SK-N-SH (cell line): ENCODE measurements at regions not wholly inside any gene's neighbourhood (a gene's known extent, or its start where the extent isn't known, plus 50 kb on each side); places are given as distances from the start of the nearest gene placed in this dataset.

ENCODE experiments used
- CTCF ChIA-PET: fragments of 300-600, 350-600 bp; formaldehyde crosslinking; extraction: SDS; loops from one replicate; lab custom pipeline; 2021; lab: Yijun Ruan, JAX
- POLR2A ChIA-PET: fragments of 350-600 bp; sonication (Branson Sonifier 250); formaldehyde crosslinking; extraction: SDS; loops from one replicate; lab custom pipeline; 2020; ENCODE audit warnings: antibody characterized with exemption, inconsistent platforms; lab: Yijun Ruan, JAX
- DNase-seq: peaks from one replicate; pipeline ENCODE4 v3.0.0; 2012
- H2AFZ ChIP-seq: fragments of 200-600 bp; sonication (generic); 2 replicates; pipeline ENCODE4 v1.8.1; 2016; ENCODE audit warnings: antibody characterized with exemption, mild to moderate bottlenecking, low read depth
- H3F3A ChIP-seq: fragments of 200-600 bp; sonication (generic); replicated peaks from 2 replicates; pipeline ENCODE3; 2016; ENCODE audit warnings: antibody characterized with exemption, mild to moderate bottlenecking; ENCODE audit not compliant: insufficient read depth
- H3K27ac ChIP-seq, 2 experiments: fragments of 200-500 bp in 1 of 2; fragments of 200-600 bp in 1 of 2; sonication (Bioruptor generic) in 1 of 2; sonication (generic), shearing (Covaris generic) in 1 of 2; 2 replicates each; pipeline versions ENCODE4 v1.5.1 to v1.6.1; 2014 to 2016; ENCODE audit warnings: low read depth in 2 of 2, inconsistent platforms in 1 of 2, low read length in 1 of 2, mild to moderate bottlenecking in 1 of 2, mixed read lengths in 1 of 2
- H3K27me3 ChIP-seq: fragments of 200-600 bp; sonication (generic), shearing (Covaris generic); 2 replicates; pipeline ENCODE4 v1.6.1; 2016; ENCODE audit warnings: mixed run types; ENCODE audit not compliant: insufficient read depth
- H3K36me3 ChIP-seq, 2 experiments: fragments of 200-500 bp in 1 of 2; fragments of 200-600 bp in 1 of 2; sonication (Bioruptor generic) in 1 of 2; sonication (generic) in 1 of 2; replicated peaks in 1 of 2; 2 replicates each; pipeline versions ENCODE3 to v1.5.1; 2014 to 2016; ENCODE audit warnings: low read length in 1 of 2, mild to moderate bottlenecking in 1 of 2; ENCODE audit not compliant: insufficient read depth in 2 of 2, control insufficient read depth in 1 of 2
- H3K4me1 ChIP-seq, 2 experiments: fragments of 200-500 bp in 1 of 2; fragments of 200-600 bp in 1 of 2; sonication (Bioruptor generic) in 1 of 2; sonication (generic), shearing (Covaris generic) in 1 of 2; 2 replicates each; pipeline versions ENCODE4 v1.5.1 to v1.6.1; 2014 to 2016; ENCODE audit warnings: low read depth in 1 of 2, low read length in 1 of 2, mixed run types in 1 of 2; ENCODE audit not compliant: insufficient read depth in 2 of 2, control insufficient read depth in 1 of 2
- H3K4me2 ChIP-seq: fragments of 200-600 bp; sonication (generic), shearing (Covaris generic); 2 replicates; pipeline ENCODE4 v1.6.1; 2017; ENCODE audit warnings: mixed run types
- H3K4me3 ChIP-seq, 2 experiments: fragments of 200-500 bp in 1 of 2; fragments of 200-600 bp in 1 of 2; sonication (Bioruptor generic) in 1 of 2; sonication (generic), shearing (Covaris generic) in 1 of 2; 2 replicates each; pipeline versions ENCODE4 v1.5.1 to v1.8.1; 2014 to 2016; ENCODE audit warnings: low read depth in 2 of 2, inconsistent platforms in 1 of 2, low read length in 1 of 2, mild to moderate bottlenecking in 1 of 2, mixed read lengths in 1 of 2, moderate library complexity in 1 of 2
- H3K79me2 ChIP-seq: fragments of 200-600 bp; sonication (generic); 2 replicates; pipeline ENCODE4 v1.8.1; 2017; ENCODE audit warnings: mild to moderate bottlenecking; ENCODE audit not compliant: insufficient read depth
- H3K9ac ChIP-seq: fragments of 200-600 bp; sonication (generic); 2 replicates; pipeline ENCODE4 v1.6.1; 2017; ENCODE audit warnings: mixed run types
- H3K9me2 ChIP-seq: fragments of 200-600 bp; sonication (generic); 2 replicates; pipeline ENCODE4 v1.6.1; 2017; ENCODE audit warnings: mixed run types
- H3K9me3 ChIP-seq: fragments of 200-600 bp; sonication (generic); 2 replicates; pipeline ENCODE4 v1.6.1; 2017; ENCODE audit warnings: mixed run types, mild to moderate bottlenecking, moderate library complexity
- H4K20me1 ChIP-seq: fragments of 200-600 bp; sonication (generic); 2 replicates; pipeline ENCODE4 v1.6.1; 2017; ENCODE audit warnings: mild to moderate bottlenecking, mixed run types; ENCODE audit not compliant: insufficient read depth
- CHD2 ChIP-seq: fragments of 150-350 bp; IDR thresholded peaks from 2 replicates; pipeline ENCODE4 v1.6.1; 2018; ENCODE audit warnings: low read length; ENCODE audit not compliant: partially characterized antibody
- EZH2phosphoT487 ChIP-seq: fragments of 200-600 bp; sonication (generic); IDR thresholded peaks from 2 replicates; pipeline ENCODE4 v1.6.1; 2017; ENCODE audit warnings: low read depth, mixed run types, mild to moderate bottlenecking, antibody characterized with exemption, moderate library complexity, borderline replicate concordance
- FOSL2 ChIP-seq: IDR thresholded peaks from 2 replicates; pipeline ENCODE4 v1.4.0; 2012; ENCODE audit warnings: low read depth, mild to moderate bottlenecking, moderate library complexity, borderline replicate concordance
- GATA2 ChIP-seq: sonication (generic); formaldehyde crosslinking; IDR thresholded peaks from 2 replicates; pipeline ENCODE4 v1.5.0; 2020; ENCODE audit warnings: mild to moderate bottlenecking, missing genetic modification reagents
- MEF2A ChIP-seq: IDR thresholded peaks from 2 replicates; pipeline ENCODE4 v1.4.0; 2012; ENCODE audit warnings: low read depth, borderline replicate concordance
- MXI1 ChIP-seq: IDR thresholded peaks from 2 replicates; pipeline ENCODE4 v1.6.1; 2012; ENCODE audit warnings: mild to moderate bottlenecking, low read depth, low read length, improper control_type of control experiment
- NFIC ChIP-seq: IDR thresholded peaks from 2 replicates; pipeline ENCODE4 v1.4.0; 2012; ENCODE audit warnings: borderline replicate concordance
- POLR2AphosphoS5 ChIP-seq: IDR thresholded peaks from 2 replicates; pipeline ENCODE4 v1.6.1; 2012; ENCODE audit warnings: low read depth, low read length
- RAD21 ChIP-seq: IDR thresholded peaks from 2 replicates; pipeline ENCODE4 v1.6.1; 2012; ENCODE audit warnings: mild to moderate bottlenecking, low read length
- RFX5 ChIP-seq: IDR thresholded peaks from 2 replicates; pipeline ENCODE4 v1.6.1; 2012; ENCODE audit warnings: mild to moderate bottlenecking, improper control_type of control experiment, low read length
- RXRA ChIP-seq: IDR thresholded peaks from 2 replicates; pipeline ENCODE4 v1.4.0; 2012; ENCODE audit warnings: low read depth, mild to moderate bottlenecking, borderline replicate concordance
- SMC3 ChIP-seq: IDR thresholded peaks from 2 replicates; pipeline ENCODE4 v1.6.1; 2012; ENCODE audit warnings: low read depth, low read length, improper control_type of control experiment
- TCF12 ChIP-seq: IDR thresholded peaks from 2 replicates; pipeline ENCODE4 v1.4.0; 2012
- TEAD4 ChIP-seq: IDR thresholded peaks from 2 replicates; pipeline ENCODE4 v1.4.0; 2012; ENCODE audit warnings: mild to moderate bottlenecking, borderline replicate concordance; ENCODE audit not compliant: insufficient read depth
- WGBS: methylation state at CpG from one replicate; pipeline ENCODE4 v1.1.6; 2017; ENCODE audit warnings: low lambda C conversion rate; 5-methylcytosine and 5-hydroxymethylcytosine counted together
- TF ChIP-seq, protein P1 (sequence below): fragments of 150-350 bp; IDR thresholded peaks from 2 replicates; pipeline ENCODE4 v1.6.1; 2016; ENCODE audit warnings: mild to moderate bottlenecking, low read depth, low read length
- TF ChIP-seq, protein P2 (sequence below): IDR thresholded peaks from 2 replicates; pipeline ENCODE4 v1.4.0; 2012; ENCODE audit warnings: low read depth
- TF ChIP-seq, protein P3 (sequence below): fragments of 150-350 bp; IDR thresholded peaks from 2 replicates; pipeline ENCODE4 v1.6.1; 2017; ENCODE audit warnings: antibody characterized with exemption, low read length, low read depth, borderline replicate concordance
- TF ChIP-seq, protein P4 (sequence below): IDR thresholded peaks from 2 replicates; pipeline ENCODE4; 2012

DNA sequence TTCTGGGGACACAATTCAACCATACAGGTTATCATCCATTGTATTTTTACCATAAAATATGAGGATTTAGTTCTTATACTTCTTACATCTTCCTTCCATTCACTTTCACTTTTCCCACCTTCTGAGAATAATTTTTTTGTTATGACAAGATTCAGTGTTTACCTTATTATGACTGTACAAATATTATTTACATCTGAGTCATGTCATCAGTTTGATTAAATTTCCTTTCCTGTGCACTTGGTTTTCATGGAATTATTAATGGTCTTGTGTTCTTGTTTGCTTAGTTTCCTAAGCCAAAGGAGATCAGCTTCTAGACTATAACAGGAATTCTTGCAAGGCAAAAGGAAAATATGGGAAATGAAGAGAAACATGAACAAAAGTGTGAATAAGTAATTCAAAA, 366.5 kb downstream of the TMEM38B start:
- TF ChIP-seq MEF2A = no peak
- TF ChIP-seq, protein P1, sequence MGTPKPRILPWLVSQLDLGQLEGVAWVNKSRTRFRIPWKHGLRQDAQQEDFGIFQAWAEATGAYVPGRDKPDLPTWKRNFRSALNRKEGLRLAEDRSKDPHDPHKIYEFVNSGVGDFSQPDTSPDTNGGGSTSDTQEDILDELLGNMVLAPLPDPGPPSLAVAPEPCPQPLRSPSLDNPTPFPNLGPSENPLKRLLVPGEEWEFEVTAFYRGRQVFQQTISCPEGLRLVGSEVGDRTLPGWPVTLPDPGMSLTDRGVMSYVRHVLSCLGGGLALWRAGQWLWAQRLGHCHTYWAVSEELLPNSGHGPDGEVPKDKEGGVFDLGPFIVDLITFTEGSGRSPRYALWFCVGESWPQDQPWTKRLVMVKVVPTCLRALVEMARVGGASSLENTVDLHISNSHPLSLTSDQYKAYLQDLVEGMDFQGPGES = no peak
- TF ChIP-seq, all 33 proteins: peak for 0
- Histone ChIP-seq H3K79me2 (no peaks in the 10 kb centered on the region), H3F3A (no peaks in the 10 kb centered on the region), H3K27ac (no peak overlapping the region), H3K27me3 (no peaks in the 10 kb centered on the region), H4K20me1 (no peaks in the 10 kb centered on the region), H3K4me1 (no peaks in the 10 kb centered on the region), H3K36me3 (no peaks in the 10 kb centered on the region), H3K9ac (no peak overlapping the region), H3K9me3 (no peaks in the 10 kb centered on the region), H3K4me3 (no peak overlapping the region), H3K4me2 (no peak overlapping the region), H3K9me2 (no peaks in the 10 kb centered on the region), H2AFZ (no peak overlapping the region)
- CTCF ChIA-PET = no interaction called here
- POLR2A ChIA-PET = no interaction called here
- no peak for DNase-seq

DNA sequence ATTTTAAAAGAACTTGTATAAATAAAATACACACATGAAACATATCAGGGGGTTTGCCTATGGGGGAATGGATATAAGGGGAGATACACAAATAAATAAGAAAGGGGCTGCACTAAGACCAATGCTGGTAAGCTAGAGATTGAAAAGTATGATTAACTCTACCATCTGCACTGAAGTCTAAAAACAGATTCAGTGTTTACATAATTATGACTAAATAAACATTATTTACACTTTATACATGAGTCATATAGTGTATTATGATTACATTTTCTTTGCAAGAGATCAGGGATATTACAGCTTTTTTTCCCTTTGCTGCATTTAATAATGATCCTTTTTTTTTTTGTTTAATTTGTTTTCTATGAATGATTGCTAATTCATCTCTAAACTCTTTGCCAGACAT, 367.9 kb downstream of the TMEM38B start:
- H3K9me2 ChIP-seq = no peaks in the 10 kb centered on the region
- no peak overlapping the region for H3K4me2 ChIP-seq
- no peak for DNase-seq
- POLR2A ChIA-PET = no interaction called here
- H3F3A ChIP-seq = no peaks in the 10 kb centered on the region
- no peaks in the 10 kb centered on the region for H4K20me1 ChIP-seq
- H3K79me2 ChIP-seq = no peaks in the 10 kb centered on the region
- no peak overlapping the region for H3K27ac ChIP-seq
- TF ChIP-seq TEAD4 = no peak
- TF ChIP-seq EZH2phosphoT487 = no peak
- no peak for TF ChIP-seq RFX5
- no peak for TF ChIP-seq SMC3
- no peak for TF ChIP-seq NFIC
- no peak for TF ChIP-seq MEF2A
- no peak for TF ChIP-seq GATA2 (CRISPR knock-in tag)
- no peak for TF ChIP-seq MXI1
- TF ChIP-seq TCF12 = no peak
- no peak for TF ChIP-seq FOSL2
- TF ChIP-seq, protein P2, sequence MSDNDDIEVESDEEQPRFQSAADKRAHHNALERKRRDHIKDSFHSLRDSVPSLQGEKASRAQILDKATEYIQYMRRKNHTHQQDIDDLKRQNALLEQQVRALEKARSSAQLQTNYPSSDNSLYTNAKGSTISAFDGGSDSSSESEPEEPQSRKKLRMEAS = no peak
- no peak for TF ChIP-seq CHD2
- no peaks in the 10 kb centered on the region for H3K9me3 ChIP-seq
- H3K4me1 ChIP-seq = no peaks in the 10 kb centered on the region
- no peak overlapping the region for H2AFZ ChIP-seq
- H3K4me3 ChIP-seq = no peak overlapping the region
- no peaks in the 10 kb centered on the region for H3K36me3 ChIP-seq
- no peak overlapping the region for H3K9ac ChIP-seq
- no peaks in the 10 kb centered on the region for H3K27me3 ChIP-seq
- CTCF ChIA-PET = no interaction called here

DNA sequence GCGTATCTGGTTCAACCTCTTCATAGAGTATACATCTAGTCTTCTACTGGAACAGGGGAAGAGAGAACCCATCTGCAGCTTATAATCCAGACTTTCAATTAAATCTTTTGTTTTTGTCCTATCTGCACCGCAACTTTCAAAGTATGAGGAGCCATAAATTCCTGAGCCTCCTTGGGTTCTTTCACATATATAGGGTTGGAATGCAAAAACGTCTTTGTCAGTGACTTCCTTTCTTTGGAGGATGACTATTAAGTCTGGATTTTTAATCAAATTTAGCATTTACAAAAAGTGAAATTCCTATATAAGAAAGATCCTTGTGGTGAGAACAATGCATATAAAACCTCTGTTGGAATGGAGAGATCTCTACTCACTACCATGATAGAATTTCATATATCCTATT, 370.8 kb downstream of the TMEM38B start:
- Histone ChIP-seq H3F3A (no peaks in the 10 kb centered on the region), H3K27me3 (no peaks in the 10 kb centered on the region), H3K9ac (no peak overlapping the region), H2AFZ (no peak overlapping the region), H3K36me3 (no peaks in the 10 kb centered on the region), H3K4me3 (no peak overlapping the region), H3K9me3 (no peaks in the 10 kb centered on the region), H3K27ac (no peak overlapping the region), H3K4me2 (no peak overlapping the region), H3K79me2 (no peaks in the 10 kb centered on the region), H4K20me1 (no peaks in the 10 kb centered on the region), H3K4me1 (no peaks in the 10 kb centered on the region), H3K9me2 (no peaks in the 10 kb centered on the region)
- CTCF ChIA-PET = no interaction called here
- POLR2A ChIA-PET = no interaction called here
- DNase-seq = no peak
- WGBS = 25% methylated on average over 3 of the region's 3 CpGs
- TF ChIP-seq POLR2AphosphoS5 = no peak
- no peak for TF ChIP-seq NFIC
- TF ChIP-seq MEF2A = no peak
- TF ChIP-seq CHD2 = no peak
- TF ChIP-seq, protein P2 = no peak
- TF ChIP-seq, protein P3, sequence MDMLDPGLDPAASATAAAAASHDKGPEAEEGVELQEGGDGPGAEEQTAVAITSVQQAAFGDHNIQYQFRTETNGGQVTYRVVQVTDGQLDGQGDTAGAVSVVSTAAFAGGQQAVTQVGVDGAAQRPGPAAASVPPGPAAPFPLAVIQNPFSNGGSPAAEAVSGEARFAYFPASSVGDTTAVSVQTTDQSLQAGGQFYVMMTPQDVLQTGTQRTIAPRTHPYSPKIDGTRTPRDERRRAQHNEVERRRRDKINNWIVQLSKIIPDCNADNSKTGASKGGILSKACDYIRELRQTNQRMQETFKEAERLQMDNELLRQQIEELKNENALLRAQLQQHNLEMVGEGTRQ = no peak
- TF ChIP-seq RAD21 = no peak
- TF ChIP-seq RXRA = no peak
- TF ChIP-seq, protein P4, sequence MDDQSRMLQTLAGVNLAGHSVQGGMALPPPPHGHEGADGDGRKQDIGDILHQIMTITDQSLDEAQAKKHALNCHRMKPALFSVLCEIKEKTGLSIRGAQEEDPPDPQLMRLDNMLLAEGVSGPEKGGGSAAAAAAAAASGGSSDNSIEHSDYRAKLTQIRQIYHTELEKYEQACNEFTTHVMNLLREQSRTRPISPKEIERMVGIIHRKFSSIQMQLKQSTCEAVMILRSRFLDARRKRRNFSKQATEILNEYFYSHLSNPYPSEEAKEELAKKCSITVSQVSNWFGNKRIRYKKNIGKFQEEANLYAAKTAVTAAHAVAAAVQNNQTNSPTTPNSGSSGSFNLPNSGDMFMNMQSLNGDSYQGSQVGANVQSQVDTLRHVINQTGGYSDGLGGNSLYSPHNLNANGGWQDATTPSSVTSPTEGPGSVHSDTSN = no peak
